ENCODE measurements at regions not wholly inside any gene's neighbourhood (a gene's known extent, or its start where the extent isn't known, plus 50 kb on each side); places are given as distances from the start of the nearest gene placed in this dataset.
A peak's percentile ranks its signal among the peaks of the same experiment; 100 is the strongest.
"Not testable (repeated sequence)": the region's sequence is repeated elsewhere in the genome, so short reads cannot be mapped to it uniquely, and the experiment has no call there.

DNA sequence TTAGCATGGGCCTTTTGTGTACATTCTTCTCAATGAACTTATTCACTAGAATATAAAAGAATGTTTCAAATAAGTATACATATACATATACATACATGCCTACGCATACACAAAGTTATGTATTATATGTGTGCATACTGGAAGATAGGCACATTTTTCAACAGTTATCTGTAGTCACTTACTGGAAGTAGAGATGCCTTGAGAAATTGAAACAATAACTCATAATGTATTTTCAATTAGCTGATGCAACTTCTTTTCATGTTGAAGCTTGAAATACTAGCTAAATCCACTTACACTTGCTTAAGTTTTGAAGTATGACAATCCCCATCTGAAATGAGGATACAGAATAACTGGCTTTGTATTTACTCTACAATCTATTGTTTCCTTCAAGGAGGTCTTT is 469.0 kb upstream of the PTGER4 start:
- no peak for DNase-seq

GRCh38 chr5:40206030-40206429 is 473.7 kb upstream of the PTGER4 start:
- DNase-seq = no peak

DNA sequence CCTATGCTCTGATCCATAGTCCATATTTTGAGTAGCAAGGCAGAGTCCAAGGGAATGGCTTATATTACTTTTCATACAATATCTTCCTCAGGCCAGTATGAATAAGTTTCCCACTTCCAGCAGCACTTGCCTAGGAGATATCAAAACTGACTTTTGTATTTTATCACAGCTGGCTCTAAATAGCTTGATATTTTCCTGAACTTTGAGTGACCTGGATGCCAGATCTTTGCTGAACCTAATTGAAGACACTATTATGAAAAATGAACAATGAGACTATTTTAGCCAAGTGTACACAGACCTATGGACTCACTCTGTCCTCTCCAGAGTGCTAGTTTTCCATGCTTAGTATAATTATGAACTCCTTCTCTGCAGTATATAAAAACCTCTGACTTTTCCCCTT is 475.6 kb upstream of the PTGER4 start:
- no peak for DNase-seq

DNA sequence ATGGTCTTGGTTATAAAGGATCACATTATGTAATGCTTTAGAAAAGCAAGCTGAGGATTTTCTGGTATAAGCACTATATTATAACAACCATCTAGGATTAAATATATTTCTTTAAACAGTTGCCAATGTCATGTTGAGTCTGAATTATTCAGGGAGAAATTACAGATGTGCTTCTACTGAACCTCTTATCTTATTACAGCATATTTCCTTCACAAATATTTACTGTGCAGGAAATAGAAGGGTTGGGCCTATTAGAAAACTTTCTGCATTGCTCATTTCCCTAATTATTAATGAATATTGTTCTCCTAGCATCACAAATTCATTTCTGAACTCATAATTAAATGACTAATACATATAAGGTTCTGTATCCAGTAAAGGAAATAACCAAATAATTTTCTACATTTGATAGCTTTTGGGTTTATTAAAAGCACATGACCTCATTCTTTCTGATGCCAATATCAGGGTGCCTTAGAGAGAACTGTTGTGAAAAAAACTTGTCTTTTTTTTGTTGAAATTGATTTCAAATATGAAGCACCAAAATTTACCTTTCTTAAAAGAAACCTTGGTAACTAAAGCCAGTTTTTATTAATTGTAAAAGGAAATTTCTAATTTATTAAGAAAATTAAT is 476.8 kb upstream of the PTGER4 start:
- DNase-seq = no peak

- no peak for DNase-seq
Measured at GRCh38 chr5:40198736-40199135, 481.0 kb upstream of the PTGER4 start.

DNA sequence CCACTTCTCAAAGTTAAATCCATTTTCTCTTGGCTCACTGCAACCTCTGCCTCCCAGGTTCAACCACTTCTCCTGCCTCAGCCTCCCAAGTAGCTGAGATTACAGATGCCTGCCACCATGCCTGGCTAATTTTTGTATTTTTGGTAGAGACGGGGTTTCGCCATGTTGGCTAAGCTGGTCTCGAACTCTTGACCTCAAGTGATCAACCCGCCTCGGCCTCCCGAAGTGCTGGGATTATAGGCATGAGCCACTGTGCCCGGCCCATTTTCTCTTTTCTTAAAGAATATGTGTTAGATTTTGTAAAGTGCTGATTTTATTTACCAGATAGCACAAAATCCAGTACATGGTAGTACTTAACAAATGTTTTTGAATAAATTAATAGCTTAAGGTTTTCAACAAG is 484.1 kb upstream of the PTGER4 start:
- not testable (repeated sequence) for DNase-seq

- DNase-seq = no peak
Measured at GRCh38 chr5:40191150-40191549, 488.6 kb upstream of the PTGER4 start.

GRCh38 chr5:40172721-40173120 is 507.0 kb upstream of the PTGER4 start:
- DNase-seq = no peak

DNA sequence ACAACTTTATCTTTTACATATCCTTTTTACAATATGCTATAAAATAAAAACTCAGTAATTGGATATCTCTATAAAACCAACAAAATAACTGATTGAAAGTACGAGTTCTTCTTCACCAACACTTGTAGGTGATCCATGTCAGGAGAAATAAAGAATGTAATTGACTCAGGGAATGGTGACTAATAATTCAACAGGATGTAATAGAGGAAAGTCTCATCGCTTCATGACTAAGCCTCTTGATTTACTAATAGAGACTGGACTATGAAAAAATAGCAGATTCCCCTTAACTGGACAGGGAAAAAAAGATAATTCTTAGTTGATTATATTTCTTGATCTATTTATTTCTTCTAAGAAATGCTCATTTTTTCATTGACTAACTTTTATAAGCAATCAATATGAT is 507.7 kb upstream of the PTGER4 start:
- DNase-seq = no peak

- no peak for DNase-seq
Measured at GRCh38 chr5:40167283-40167682, 512.4 kb upstream of the PTGER4 start.

GRCh38 chr5:40166802-40167201 is 512.9 kb upstream of the PTGER4 start:
- DNase-seq = no peak

- no peak for DNase-seq
Measured at GRCh38 chr5:40165789-40166728, 513.7 kb upstream of the PTGER4 start.

DNA sequence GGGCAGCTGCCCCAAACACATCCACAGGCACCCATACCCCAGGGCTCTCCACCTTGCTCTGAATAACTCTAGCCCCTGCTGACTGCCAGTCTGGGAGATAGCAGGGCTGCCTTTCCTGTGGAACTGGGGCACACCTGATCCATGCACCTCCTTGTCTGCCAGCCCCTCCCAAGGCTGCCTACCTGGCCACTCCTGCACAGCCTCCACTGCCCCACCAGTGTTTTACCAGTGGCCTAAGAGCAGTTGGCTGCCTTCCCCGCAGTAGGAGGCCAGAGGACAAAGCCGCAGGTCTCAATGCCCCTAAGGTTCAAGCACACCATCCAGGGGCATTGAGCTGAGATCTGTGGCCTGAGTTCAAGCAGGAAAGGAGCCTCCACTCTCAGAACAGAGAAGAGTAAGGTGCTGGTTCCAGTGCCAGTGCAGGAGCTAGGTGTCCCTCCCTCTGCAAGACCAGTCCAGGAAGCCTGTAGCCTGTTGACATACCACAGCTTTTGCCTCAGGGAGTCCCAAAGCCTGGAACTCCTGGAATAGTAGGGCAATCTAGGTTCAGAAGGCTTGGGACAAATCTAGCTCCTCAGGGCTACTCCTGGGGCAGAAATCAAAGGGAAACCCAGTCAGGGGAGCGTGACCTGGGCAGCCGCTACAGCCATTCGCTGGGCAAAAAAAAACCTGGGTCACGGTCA is 514.5 kb upstream of the PTGER4 start:
- DNase-seq = no peak

DNA sequence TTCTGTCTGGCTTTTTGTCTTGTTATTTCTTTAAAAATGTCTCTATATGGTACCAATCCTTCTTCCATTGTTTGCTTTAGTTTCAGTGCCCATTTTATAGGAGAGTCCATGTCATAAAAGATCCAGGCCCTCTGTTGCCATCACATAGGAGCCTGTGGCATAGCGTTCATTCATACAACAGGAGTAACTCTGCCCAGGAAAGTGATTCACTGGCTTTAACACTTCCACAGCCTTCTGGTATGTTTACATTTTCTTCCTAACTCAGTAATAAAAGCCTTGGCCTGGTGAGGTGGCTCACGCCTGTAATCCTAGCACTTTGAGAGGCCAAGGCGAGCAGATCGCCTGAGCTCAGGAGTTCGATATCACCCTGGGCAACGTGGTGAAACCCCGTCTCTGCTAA is 519.3 kb upstream of the PTGER4 start:
- no peak for DNase-seq

GRCh38 chr5:40154194-40154593 is 525.5 kb upstream of the PTGER4 start:
- DNase-seq = no peak

- DNase-seq = no peak
Measured at GRCh38 chr5:40150896-40151295, 528.8 kb upstream of the PTGER4 start.

DNA sequence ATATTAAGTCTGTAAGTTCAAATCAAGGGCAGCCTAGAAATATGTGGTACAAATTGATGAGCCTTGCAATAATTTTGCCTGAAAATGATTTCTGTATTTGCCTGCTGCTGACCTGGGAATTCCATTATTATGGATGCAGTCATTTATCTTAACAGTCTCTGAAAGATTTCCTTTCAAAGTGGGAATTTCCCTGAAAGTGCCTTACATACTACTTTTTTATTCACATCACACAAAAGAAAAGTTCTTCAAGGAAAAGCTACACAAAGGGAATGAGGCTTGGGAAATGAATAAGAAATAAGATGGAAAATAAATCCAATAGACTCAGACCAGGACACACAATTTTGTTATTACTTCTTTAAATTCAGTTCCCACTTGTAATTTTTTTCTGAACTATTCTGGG is 537.8 kb upstream of the PTGER4 start:
- DNase-seq = no peak

DNA sequence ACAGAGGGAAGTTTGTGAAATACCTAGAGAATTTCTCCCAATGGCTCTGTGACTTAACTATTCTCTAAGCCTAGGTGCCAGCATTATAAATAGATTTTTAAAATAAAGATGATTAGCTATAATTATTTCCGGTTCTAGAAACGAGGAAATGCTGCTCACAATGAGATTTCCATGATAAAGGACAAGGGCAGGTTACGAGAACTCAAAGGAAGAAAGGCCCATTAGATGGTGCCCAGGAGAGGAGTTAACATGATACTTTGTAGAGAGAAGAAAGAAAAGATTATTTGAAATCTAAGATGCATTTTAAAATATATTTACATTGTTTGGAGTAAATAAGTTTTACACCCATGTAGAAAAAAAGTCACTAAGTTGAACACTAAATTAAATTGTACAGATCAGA is 538.3 kb upstream of the PTGER4 start:
- no peak for DNase-seq

GRCh38 chr5:40137223-40137622 is 542.5 kb upstream of the PTGER4 start:
- DNase-seq = no peak

DNA sequence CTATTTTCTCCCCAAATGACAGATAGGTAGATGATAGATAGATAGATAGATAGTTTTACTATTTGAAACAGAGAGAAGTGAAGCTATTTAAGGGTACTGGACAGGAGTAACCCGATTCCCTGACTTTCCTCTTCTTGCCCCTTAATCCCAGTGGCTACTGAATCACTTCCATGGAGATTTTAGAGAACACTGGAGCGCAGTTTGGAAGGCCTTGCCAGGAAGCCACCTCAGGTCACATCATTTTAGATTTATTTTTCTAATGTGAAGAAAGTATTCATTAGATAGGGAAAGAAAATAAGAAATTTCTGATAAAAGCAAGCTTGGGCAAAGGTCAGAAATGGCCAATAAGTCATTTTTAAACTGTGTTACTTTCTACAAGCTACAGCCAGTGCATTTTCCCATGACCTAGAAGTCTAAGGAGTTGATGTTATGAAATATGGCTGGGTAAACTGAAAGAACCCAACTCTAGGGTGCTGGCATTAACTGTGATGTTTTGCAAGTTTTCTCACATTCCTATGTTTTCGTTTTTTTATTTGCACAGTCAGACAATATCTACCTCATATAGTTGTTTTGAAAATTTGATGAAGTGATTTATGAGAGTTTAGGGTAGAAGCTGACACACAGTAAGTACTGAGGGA is 544.7 kb upstream of the PTGER4 start:
- no peak for DNase-seq

DNA sequence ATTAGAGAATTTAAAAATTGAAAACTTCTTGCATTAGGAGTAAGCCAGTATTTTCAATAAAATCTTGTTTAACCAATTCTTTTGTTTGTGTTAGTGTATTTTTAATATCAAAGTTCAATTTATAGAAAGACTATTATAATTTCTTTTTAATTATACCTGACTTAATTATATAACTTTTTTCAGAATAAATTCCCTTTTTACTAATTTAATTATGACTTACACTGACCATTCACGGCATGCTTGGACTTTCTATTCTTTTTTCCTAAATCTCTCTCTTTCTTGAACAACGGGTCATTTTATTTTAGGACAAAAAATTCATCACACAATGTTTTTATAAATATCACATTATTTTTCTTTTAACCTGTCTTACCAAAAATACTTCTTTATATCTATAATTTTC is 555.3 kb upstream of the PTGER4 start:
- peak; percentile 31 for DNase-seq

DNA sequence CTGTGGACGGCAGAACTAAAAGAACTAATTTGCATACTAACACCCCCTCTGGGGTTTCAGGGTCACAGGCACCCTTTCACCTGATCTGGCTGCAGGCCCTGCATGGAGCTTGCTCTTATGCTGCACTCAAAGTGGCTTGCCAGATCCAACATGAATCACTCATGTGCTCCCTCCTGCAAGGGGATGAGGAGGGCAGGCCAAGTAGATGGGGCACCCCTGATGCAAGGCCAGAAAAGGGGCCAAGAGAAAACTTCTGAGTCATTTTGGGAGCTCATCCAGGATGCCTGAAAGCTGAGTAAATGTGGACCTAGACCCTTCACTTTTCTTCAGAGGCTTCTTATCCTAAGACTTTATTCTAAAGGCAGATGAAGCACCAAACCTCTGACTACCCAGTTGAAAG is 558.5 kb upstream of the PTGER4 start:
- no peak for DNase-seq

GRCh38 chr5:40112875-40113274 is 566.8 kb upstream of the PTGER4 start:
- no peak for DNase-seq
